ENCODE measurements at regions not wholly inside any gene's neighbourhood (a gene's known extent, or its start where the extent isn't known, plus 50 kb on each side); places are given as distances from the start of the nearest gene placed in this dataset.

GRCh38 chr21:27578741-27579265, 611.9 kb upstream of the ADAMTS5 start:
- Histone ChIP-seq H3K4me1 (no peaks in the 10 kb centered on the region), H3K36me3 (no peaks in the 10 kb centered on the region), H3K27ac (no peak overlapping the region), H3K9me3 (no peaks in the 10 kb centered on the region), H3K27me3 (no peaks in the 10 kb centered on the region), H3K4me3 (no peak overlapping the region)
- 75 to 100% methylated on average over 3 of the region's 6 CpGs for WGBS, 2 donors (ENCODE audit: low coverage in 1 of 2)
- no peak for ATAC-seq
- TF ChIP-seq EP300 (IDR thresholded peaks at IDR 0.05) (no peak), POLR2A (IDR thresholded peaks at IDR 0.05) (no peak), CTCF (IDR thresholded peaks at IDR 0.05) (no peak), POLR2AphosphoS5 (IDR thresholded peaks at IDR 0.05) (no peak)

- no peak for TF ChIP-seq CTCF (IDR thresholded peaks at IDR 0.05)
- Histone ChIP-seq H3K36me3 (no peaks in the 10 kb centered on the region), H3K27ac (no peak overlapping the region), H3K4me1 (peaks cover 11 to 19% (median 14%) of the 10 kb centered on the region in 3 donors), H3K9me3 (no peaks in the 10 kb centered on the region), H3K27me3 (no peaks in the 10 kb centered on the region), H3K4me3 (no peak overlapping the region)
- ATAC-seq: no peak
- WGBS, 2 donors (ENCODE audit: low coverage in 1 of 2): 55 to 74% methylated on average over 2 of the region's 2 CpGs
These were observed 605.8 kb upstream of the ADAMTS5 start for GRCh38 chr21:27572696-27573095.

GRCh38 chr21:27571706-27572105, 604.8 kb upstream of the ADAMTS5 start:
- no peak for TF ChIP-seq CTCF (IDR thresholded peaks at IDR 0.05)
- no peak for ATAC-seq

GRCh38 chr21:27570306-27570868, 603.5 kb upstream of the ADAMTS5 start:
- TF ChIP-seq POLR2AphosphoS5 (IDR thresholded peaks at IDR 0.05) (peak; percentile 64), POLR2A (IDR thresholded peaks at IDR 0.05) (no peak), EP300 (IDR thresholded peaks at IDR 0.05) (no peak), CTCF (IDR thresholded peaks at IDR 0.05) (no peak)
- WGBS, 2 donors (ENCODE audit: low coverage in 1 of 2): 0 to 31% methylated on average over 2 of the region's 2 CpGs
- peak overlapping the region; percentile 68 to 83 (median 77) for H3K27ac ChIP-seq

More at GRCh38 chr21:27571706-27572105, 604.8 kb upstream of the ADAMTS5 start:
- Histone ChIP-seq H3K4me1 (peaks cover 11 to 19% (median 14%) of the 10 kb centered on the region in 3 donors), H3K27me3 (no peaks in the 10 kb centered on the region), H3K27ac (no peak overlapping the region), H3K36me3 (no peaks in the 10 kb centered on the region), H3K9me3 (no peaks in the 10 kb centered on the region), H3K4me3 (no peak overlapping the region)

GRCh38 chr21:27569831-27570230, 602.9 kb upstream of the ADAMTS5 start:
- no peaks in the 10 kb centered on the region for H3K27me3 ChIP-seq
- peaks cover 11 to 27% (median 14%) of the 10 kb centered on the region in 3 donors for H3K4me1 ChIP-seq
- H3K27ac ChIP-seq: peak overlapping the region; percentile 68 to 83 (median 77)
- TF ChIP-seq POLR2AphosphoS5 (IDR thresholded peaks at IDR 0.05) (no peak), CTCF (IDR thresholded peaks at IDR 0.05) (no peak), POLR2A (IDR thresholded peaks at IDR 0.05) (no peak), EP300 (IDR thresholded peaks at IDR 0.05) (no peak)
- no peak overlapping the region for H3K4me3 ChIP-seq
- H3K9me3 ChIP-seq: no peaks in the 10 kb centered on the region
- no peaks in the 10 kb centered on the region for H3K36me3 ChIP-seq
- WGBS, 2 donors (ENCODE audit: low coverage in 1 of 2): 61 to 64% methylated on average over 2 of the region's 2 CpGs
- no peak for ATAC-seq

More at GRCh38 chr21:27570306-27570868, 603.5 kb upstream of the ADAMTS5 start:
- Histone ChIP-seq H3K4me1 (peaks cover 11 to 21% (median 14%) of the 10 kb centered on the region in 3 donors), H3K36me3 (no peaks in the 10 kb centered on the region), H3K4me3 (no peak overlapping the region), H3K9me3 (no peaks in the 10 kb centered on the region), H3K27me3 (no peaks in the 10 kb centered on the region)
- peak; percentile 89 for ATAC-seq
